Common myeloid progenitor, CD34-positive (primary cell): ENCODE measurements at regions not wholly inside any gene's neighbourhood (a gene's known extent, or its start where the extent isn't known, plus 50 kb on each side); places are given as distances from the start of the nearest gene placed in this dataset.

ENCODE experiments used
- CTCF ChIA-PET: fragments of 350-600 bp; sonication (Branson Sonifier 250); formaldehyde crosslinking; loops from one replicate; lab custom pipeline; 2021; ENCODE audit warnings: antibody characterized with exemption; lab: Charles Lee
- POLR2A ChIA-PET: fragments of 350-600 bp; sonication (Branson Sonifier 250); formaldehyde crosslinking; loops from one replicate; lab custom pipeline; 2021; ENCODE audit warnings: antibody characterized with exemption; lab: Charles Lee
- DNase-seq, 3 donors: peaks; one replicate each; pipeline versions ENCODE4 v3.0.0 to v3.0.0-alpha.2; 2013
- H3K27ac ChIP-seq, 2 experiments: 1 replicate in 1 of 2; 2 replicates in 1 of 2; pipeline ENCODE4 v1.7.0; 2013; ENCODE audit warnings: inconsistent platforms in 2 of 2, low read length in 2 of 2, mild to moderate bottlenecking in 2 of 2, low read depth in 1 of 2, moderate library complexity in 1 of 2; ENCODE audit not compliant: severe bottlenecking in 2 of 2, insufficient read depth in 1 of 2, poor library complexity in 1 of 2
- H3K27me3 ChIP-seq, 5 experiments: replicated peaks in 2 of 5; 1 replicate in 3 of 5; 2 replicates in 2 of 5; pipeline versions ENCODE4 v1.6.1 to v1.7.0; 2013; ENCODE audit warnings: low read length in 4 of 5, mild to moderate bottlenecking in 2 of 5, moderate library complexity in 2 of 5, inconsistent platforms in 1 of 5; ENCODE audit not compliant: insufficient read depth in 5 of 5, control insufficient read depth in 4 of 5
- H3K36me3 ChIP-seq, 4 experiments: 1 replicate in 2 of 4; 2 replicates in 2 of 4; pipeline versions ENCODE4 v1.6.1 to v1.7.0; 2013; ENCODE audit warnings: low read length in 3 of 4, control low read depth in 1 of 4, mild to moderate bottlenecking in 1 of 4; ENCODE audit not compliant: control insufficient read depth in 4 of 4, insufficient read depth in 4 of 4
- H3K4me1 ChIP-seq, 4 experiments: 1 replicate in 3 of 4; 2 replicates in 1 of 4; pipeline versions ENCODE4 v1.6.1 to v1.7.1; 2013; ENCODE audit warnings: low read length in 3 of 4, mild to moderate bottlenecking in 3 of 4, control low read depth in 1 of 4, inconsistent platforms in 1 of 4, moderate library complexity in 1 of 4; ENCODE audit not compliant: control insufficient read depth in 4 of 4, insufficient read depth in 4 of 4; ENCODE audit errors: control extremely low read depth in 1 of 4
- H3K4me3 ChIP-seq, 7 experiments: 1 replicate in 4 of 7; 2 replicates in 3 of 7; pipeline versions ENCODE4 v1.5.1 to v1.7.0; 2013; ENCODE audit warnings: mild to moderate bottlenecking in 7 of 7, low read length in 6 of 7, moderate library complexity in 6 of 7, inconsistent platforms in 2 of 7, low read depth in 2 of 7, control low read depth in 1 of 7; ENCODE audit not compliant: insufficient read depth in 4 of 7, control insufficient read depth in 1 of 7; ENCODE audit errors: extremely low read depth in 1 of 7
- H3K9me3 ChIP-seq, 5 experiments: 1 replicate in 4 of 5; 2 replicates in 1 of 5; pipeline versions ENCODE4 v1.6.1 to v1.7.1; 2013; ENCODE audit warnings: low read length in 4 of 5, mild to moderate bottlenecking in 2 of 5, inconsistent platforms in 1 of 5, low read depth in 1 of 5, moderate library complexity in 1 of 5; ENCODE audit not compliant: control insufficient read depth in 4 of 5, insufficient read depth in 2 of 5; ENCODE audit errors: control extremely low read depth in 1 of 5
- WGBS: methylation state at CpG from one replicate; pipeline ENCODE4 v1.1.5; 2013; ENCODE audit not compliant: insufficient coverage; 5-methylcytosine and 5-hydroxymethylcytosine counted together

- no peak for DNase-seq
- H3K27ac ChIP-seq, result no peak overlapping the region
- peaks cover 0 to 10% (median 5%) of the 10 kb centered on the region in 5 experiments for H3K9me3 ChIP-seq
- no peaks in the 10 kb centered on the region for H3K4me1 ChIP-seq
- ChIA-PET POLR2A (no interaction called here), CTCF (interaction anchor here (0.8 kb wide), 1 partner anchor 15 kb away, joined by 3 read pairs; no protein-coding TSS in a partner anchor)
- no peak overlapping the region for H3K4me3 ChIP-seq
- H3K36me3 ChIP-seq, result no peaks in the 10 kb centered on the region
- H3K27me3 ChIP-seq, result no peaks in the 10 kb centered on the region
Observed at GRCh38 chr3:22296601-22297000, 545.6 kb upstream of the ZNF385D start.

GRCh38 chr3:22297436-22297835 is 546.4 kb upstream of the ZNF385D start:
- H3K27ac ChIP-seq, result no peak overlapping the region
- no peak for DNase-seq
- 100% methylated on average over 1 of the region's 4 CpGs for WGBS
- no peaks in the 10 kb centered on the region for H3K36me3 ChIP-seq
- ChIA-PET POLR2A (no interaction called here), CTCF (no interaction called here)
- peaks cover 0 to 10% (median 5%) of the 10 kb centered on the region in 5 experiments for H3K9me3 ChIP-seq
- no peak overlapping the region for H3K4me3 ChIP-seq
- H3K4me1 ChIP-seq, result no peaks in the 10 kb centered on the region
- no peaks in the 10 kb centered on the region for H3K27me3 ChIP-seq

- no peak for DNase-seq
- H3K4me3 ChIP-seq, result no peak overlapping the region
- H3K27ac ChIP-seq, result no peak overlapping the region
- no peaks in the 10 kb centered on the region for H3K27me3 ChIP-seq
- H3K36me3 ChIP-seq, result no peaks in the 10 kb centered on the region
- POLR2A ChIA-PET, result no interaction called here
- peaks cover 0 to 11% (median 3%) of the 10 kb centered on the region in 4 experiments for H3K4me1 ChIP-seq
- CTCF ChIA-PET, result no interaction called here
- peaks cover 0 to 10% (median 2%) of the 10 kb centered on the region in 5 experiments for H3K9me3 ChIP-seq
- 43% methylated on average over 2 of the region's 3 CpGs for WGBS
Observed at GRCh38 chr3:22306454-22306853, 555.4 kb upstream of the ZNF385D start.

GRCh38 chr3:22308871-22309270 is 557.9 kb upstream of the ZNF385D start:
- Histone ChIP-seq H3K9me3 (peaks cover 0 to under 1% (median 0%) of the 10 kb centered on the region in 5 experiments), H3K36me3 (no peaks in the 10 kb centered on the region), H3K4me1 (peaks cover 0 to 11% (median 3%) of the 10 kb centered on the region in 4 experiments), H3K4me3 (peak overlapping the region in 1 of 7 experiments; percentile 36), H3K27ac (no peak overlapping the region), H3K27me3 (no peaks in the 10 kb centered on the region)
- CTCF ChIA-PET, result no interaction called here
- POLR2A ChIA-PET, result no interaction called here
- WGBS, result no CpG with 5 or more reads among the region's 1 CpG
- no peak for DNase-seq

- CTCF ChIA-PET, result no interaction called here
- peak in 1 of 3 donors; percentile 24 for DNase-seq
- Histone ChIP-seq H3K27me3 (no peaks in the 10 kb centered on the region), H3K9me3 (peaks cover 0 to 3% (median 0%) of the 10 kb centered on the region in 5 experiments), H3K4me3 (no peak overlapping the region), H3K36me3 (no peaks in the 10 kb centered on the region), H3K4me1 (peaks cover 0 to under 1% (median 0%) of the 10 kb centered on the region in 4 experiments), H3K27ac (no peak overlapping the region)
- 89% methylated on average over 1 of the region's 1 CpG for WGBS
- POLR2A ChIA-PET, result no interaction called here
Observed at GRCh38 chr3:22315925-22316324, 564.9 kb upstream of the ZNF385D start.

- no peak for DNase-seq
- POLR2A ChIA-PET, result interaction anchor here (0.7 kb wide), 1 partner anchor 1161 kb away, joined by 13 read pairs; no protein-coding TSS in a partner anchor
- 95% methylated on average over 4 of the region's 5 CpGs for WGBS
Observed at GRCh38 chr3:22318325-22318724, 567.3 kb upstream of the ZNF385D start.

GRCh38 chr3:22319446-22319845 is 568.4 kb upstream of the ZNF385D start:
- H3K4me1 ChIP-seq, result no peaks in the 10 kb centered on the region
- WGBS, result no CpG with 5 or more reads among the region's 1 CpG
- no peak overlapping the region for H3K27ac ChIP-seq
- no peaks in the 10 kb centered on the region for H3K27me3 ChIP-seq
- H3K4me3 ChIP-seq, result no peak overlapping the region
- ChIA-PET CTCF (no interaction called here), POLR2A (no interaction called here)
- DNase-seq, result no peak
- H3K9me3 ChIP-seq, result peaks cover 0 to 2% (median 0%) of the 10 kb centered on the region in 5 experiments
- H3K36me3 ChIP-seq, result no peaks in the 10 kb centered on the region

More at GRCh38 chr3:22318325-22318724, 567.3 kb upstream of the ZNF385D start:
- Histone ChIP-seq H3K27me3 (no peaks in the 10 kb centered on the region), H3K27ac (no peak overlapping the region), H3K4me3 (no peak overlapping the region), H3K36me3 (no peaks in the 10 kb centered on the region), H3K4me1 (no peaks in the 10 kb centered on the region), H3K9me3 (peaks cover 0 to 3% (median 0%) of the 10 kb centered on the region in 5 experiments)
- CTCF ChIA-PET, result no interaction called here
